ENCODE measurements at regions not wholly inside any gene's neighbourhood (a gene's known extent, or its start where the extent isn't known, plus 50 kb on each side); places are given as distances from the start of the nearest gene placed in this dataset.

DNA sequence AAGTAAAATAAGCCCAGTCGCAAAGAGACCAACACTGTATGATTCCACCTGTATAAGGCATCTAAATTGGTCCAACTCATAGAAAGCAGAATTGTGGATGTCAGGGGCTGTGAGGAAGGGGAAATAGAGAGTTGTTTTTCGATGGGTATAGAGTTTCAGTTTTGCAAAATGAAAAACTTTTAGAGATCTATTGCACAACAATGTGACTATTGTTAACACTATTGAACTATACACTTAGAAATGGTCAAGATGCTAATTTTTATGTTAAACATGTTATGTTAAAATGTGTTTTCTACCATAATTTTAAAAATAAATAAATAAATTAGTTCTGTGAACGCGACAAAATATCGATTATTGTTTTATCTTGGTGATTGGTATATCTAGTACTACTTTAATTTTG, 192.4 kb downstream of the PTGER3 start:
- TF ChIP-seq CEBPB (IDR thresholded peaks at IDR 0.05) (no peak), TCF12 (IDR thresholded peaks at IDR 0.05; ENCODE audit: low read depth) (no peak), CREB1 (IDR thresholded peaks at IDR 0.05; ENCODE audit: low read depth) (no peak), TEAD4 (IDR thresholded peaks at IDR 0.05) (no peak), RAD21 (IDR thresholded peaks at IDR 0.05; ENCODE audit: low read depth) (no peak), EP300 (IDR thresholded peaks at IDR 0.05; ENCODE audit: borderline replicate concordance) (no peak), NFIC (IDR thresholded peaks at IDR 0.05) (no peak), FOXM1 (IDR thresholded peaks at IDR 0.05; ENCODE audit: borderline replicate concordance, low read depth) (no peak), ZBTB7A (IDR thresholded peaks at IDR 0.05; ENCODE audit: low read depth) (no peak), YY1 (IDR thresholded peaks at IDR 0.05; ENCODE audit: low read depth) (no peak)
- TF ChIP-seq, protein P1, sequence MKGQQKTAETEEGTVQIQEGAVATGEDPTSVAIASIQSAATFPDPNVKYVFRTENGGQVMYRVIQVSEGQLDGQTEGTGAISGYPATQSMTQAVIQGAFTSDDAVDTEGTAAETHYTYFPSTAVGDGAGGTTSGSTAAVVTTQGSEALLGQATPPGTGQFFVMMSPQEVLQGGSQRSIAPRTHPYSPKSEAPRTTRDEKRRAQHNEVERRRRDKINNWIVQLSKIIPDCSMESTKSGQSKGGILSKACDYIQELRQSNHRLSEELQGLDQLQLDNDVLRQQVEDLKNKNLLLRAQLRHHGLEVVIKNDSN (IDR thresholded peaks at IDR 0.05), result no peak
- TF ChIP-seq, protein P2, sequence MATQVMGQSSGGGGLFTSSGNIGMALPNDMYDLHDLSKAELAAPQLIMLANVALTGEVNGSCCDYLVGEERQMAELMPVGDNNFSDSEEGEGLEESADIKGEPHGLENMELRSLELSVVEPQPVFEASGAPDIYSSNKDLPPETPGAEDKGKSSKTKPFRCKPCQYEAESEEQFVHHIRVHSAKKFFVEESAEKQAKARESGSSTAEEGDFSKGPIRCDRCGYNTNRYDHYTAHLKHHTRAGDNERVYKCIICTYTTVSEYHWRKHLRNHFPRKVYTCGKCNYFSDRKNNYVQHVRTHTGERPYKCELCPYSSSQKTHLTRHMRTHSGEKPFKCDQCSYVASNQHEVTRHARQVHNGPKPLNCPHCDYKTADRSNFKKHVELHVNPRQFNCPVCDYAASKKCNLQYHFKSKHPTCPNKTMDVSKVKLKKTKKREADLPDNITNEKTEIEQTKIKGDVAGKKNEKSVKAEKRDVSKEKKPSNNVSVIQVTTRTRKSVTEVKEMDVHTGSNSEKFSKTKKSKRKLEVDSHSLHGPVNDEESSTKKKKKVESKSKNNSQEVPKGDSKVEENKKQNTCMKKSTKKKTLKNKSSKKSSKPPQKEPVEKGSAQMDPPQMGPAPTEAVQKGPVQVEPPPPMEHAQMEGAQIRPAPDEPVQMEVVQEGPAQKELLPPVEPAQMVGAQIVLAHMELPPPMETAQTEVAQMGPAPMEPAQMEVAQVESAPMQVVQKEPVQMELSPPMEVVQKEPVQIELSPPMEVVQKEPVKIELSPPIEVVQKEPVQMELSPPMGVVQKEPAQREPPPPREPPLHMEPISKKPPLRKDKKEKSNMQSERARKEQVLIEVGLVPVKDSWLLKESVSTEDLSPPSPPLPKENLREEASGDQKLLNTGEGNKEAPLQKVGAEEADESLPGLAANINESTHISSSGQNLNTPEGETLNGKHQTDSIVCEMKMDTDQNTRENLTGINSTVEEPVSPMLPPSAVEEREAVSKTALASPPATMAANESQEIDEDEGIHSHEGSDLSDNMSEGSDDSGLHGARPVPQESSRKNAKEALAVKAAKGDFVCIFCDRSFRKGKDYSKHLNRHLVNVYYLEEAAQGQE (IDR thresholded peaks at IDR 0.05; ENCODE audit: low read depth), result no peak
